ENCODE measurements at regions not wholly inside any gene's neighbourhood (a gene's known extent, or its start where the extent isn't known, plus 50 kb on each side); places are given as distances from the start of the nearest gene placed in this dataset.

DNA sequence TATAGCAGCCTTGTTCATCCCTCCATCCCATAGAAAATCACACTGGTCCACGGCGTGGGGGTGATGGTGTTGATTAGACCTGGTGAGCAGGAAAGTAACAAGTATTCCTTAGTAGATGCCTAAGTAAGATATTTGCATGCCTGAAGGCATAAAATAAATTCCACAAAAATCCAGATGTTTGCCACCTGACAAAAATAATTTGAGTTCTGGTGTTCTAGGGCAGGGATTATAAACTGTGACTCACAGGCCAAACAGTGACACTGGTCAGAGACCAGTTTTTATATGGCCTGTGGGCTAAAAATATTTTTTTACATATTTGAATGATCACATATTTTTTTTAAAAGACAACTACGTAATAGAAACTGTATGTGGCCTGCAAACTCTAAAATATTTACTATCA lies 310.7 kb downstream of the RFC3 start:
- no peak for DNase-seq

DNA sequence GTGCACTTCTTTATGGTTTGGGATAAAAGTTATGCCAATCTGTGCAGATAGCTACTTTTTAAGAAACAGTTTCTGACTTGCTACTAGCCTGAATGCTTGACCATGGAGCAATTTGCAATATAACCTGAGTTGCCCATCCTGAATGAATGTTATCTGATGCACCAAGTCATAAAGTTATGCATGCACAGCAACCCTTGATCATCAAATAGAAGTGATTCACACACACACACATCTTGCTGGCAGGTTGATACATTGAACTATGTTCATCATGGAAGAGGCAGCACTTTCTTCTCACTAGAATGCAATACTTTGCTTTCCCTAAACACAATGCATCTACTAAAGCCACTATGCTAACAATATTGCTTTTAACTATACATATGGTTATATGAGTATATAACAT lies 311.5 kb downstream of the RFC3 start:
- DNase-seq = no peak

DNA sequence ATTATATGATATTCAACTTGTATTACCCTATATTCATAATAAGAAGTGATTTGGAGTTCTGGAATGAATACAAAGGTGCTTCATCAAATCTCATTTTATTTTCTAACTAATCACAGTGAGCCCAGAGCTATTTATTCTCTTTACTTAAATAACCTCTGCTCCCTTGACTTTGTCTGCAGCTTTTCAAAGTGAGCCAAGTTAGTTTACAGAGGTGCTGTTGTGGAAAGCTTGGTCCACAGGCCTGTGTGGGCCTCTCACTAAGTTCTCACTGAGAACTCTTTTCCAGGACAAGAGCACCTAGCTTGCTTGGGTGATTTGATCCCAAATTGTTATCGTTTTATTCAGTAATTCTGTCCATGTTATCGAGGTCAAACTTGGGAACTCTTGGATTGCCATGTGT lies 319.3 kb downstream of the RFC3 start:
- no peak for DNase-seq

DNA sequence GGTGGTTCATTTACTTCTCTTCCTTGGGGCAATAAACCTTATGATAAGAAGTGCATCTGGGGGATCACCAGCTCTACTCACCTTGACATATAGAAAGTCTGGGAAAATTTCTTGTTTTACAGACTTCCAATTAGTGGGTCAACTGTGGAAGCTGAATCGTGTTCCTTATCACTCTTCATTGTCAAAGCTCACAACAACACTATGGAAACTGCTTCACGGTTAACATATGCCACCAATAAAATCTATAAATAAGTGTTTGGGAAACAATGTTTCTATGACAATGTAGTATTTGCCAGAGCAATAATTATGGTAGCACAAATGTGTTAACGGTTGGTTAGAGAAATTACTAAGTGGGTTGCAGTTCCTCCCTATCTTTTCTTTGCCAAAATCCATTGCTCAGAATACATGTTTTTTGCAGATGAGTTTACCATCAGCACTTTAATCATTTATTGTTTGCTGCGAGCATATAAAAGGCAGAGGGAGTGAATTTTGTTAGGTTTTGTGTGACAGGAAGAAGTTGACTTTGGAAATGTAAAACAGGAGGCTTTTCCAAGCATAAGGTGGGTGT lies 321.8 kb downstream of the RFC3 start:
- DNase-seq = no peak

DNA sequence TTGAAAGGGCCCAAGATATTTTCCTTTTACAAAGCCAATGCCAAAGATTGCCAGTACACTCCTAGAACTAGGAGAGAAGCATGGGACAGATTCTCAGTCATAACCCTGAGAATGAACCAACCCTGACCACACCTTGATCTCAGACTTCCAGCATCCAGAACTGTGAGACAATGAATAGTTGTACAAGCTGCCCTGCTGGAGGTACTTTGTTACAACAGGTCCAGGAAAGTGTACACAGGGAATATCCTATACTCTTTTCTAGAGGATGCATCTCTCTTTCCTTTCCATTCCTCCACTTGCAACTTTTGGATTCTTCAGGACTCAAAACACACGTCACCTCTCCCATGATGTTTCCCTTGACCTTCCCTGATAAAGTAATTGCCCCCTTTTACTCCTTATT lies 325.7 kb downstream of the RFC3 start:
- DNase-seq = no peak

DNA sequence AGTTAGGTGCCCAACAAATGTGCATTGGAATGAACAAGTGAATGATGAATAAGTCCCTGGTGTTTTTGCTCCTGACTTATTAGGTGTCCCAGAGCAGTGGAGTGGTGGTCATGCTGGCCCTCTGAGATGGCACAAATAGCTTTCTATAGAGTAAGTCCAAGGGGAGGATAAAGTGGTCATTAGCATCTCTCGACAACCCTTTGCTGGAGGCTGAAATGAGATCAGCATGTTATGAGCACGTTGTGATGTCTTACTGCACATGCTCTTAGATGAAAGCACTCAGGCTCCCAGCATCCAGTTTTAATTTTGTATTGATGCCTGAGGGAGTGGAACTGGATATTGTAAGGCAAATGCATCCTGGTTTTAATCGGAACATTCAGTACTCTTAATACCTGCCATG lies 326.2 kb downstream of the RFC3 start:
- no peak for DNase-seq

DNA sequence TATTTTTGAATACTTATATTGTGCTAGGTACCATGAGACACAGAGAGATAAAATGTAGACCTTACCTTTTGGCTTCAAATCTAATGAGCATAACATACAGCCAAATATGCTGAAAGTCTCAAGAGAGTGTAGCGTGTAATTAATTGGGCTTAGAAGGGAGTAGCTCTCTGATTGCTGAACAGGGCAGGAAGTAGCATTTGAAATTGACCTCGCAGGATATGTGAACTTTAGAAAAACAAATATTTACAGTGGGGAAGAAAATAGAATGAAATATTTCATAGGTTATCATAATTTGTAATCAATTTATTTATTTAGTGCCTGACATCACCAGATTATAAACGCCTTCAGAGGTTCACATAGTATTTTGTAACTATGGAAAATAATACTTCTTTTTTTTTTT lies 327.1 kb downstream of the RFC3 start:
- no peak for DNase-seq

DNA sequence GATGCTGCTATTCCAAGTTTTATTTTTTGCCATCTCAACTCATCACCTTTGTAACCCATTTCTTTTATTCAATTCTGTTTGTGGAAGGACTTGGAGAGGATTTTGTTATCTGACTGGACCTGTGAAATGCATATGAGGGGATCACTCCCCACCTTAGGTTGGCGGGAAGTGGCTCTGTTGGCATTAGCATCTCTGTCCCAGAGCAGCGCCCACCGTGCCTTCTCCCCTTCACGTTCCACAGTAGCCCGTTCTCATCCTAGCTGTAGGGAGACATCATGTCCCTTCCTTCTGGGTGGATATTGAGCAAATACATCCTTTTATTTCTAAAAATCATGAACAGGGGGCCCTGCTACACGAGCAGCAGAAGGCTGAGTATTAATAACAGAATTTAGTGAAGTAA lies 330.4 kb downstream of the RFC3 start:
- no peak for DNase-seq

DNA sequence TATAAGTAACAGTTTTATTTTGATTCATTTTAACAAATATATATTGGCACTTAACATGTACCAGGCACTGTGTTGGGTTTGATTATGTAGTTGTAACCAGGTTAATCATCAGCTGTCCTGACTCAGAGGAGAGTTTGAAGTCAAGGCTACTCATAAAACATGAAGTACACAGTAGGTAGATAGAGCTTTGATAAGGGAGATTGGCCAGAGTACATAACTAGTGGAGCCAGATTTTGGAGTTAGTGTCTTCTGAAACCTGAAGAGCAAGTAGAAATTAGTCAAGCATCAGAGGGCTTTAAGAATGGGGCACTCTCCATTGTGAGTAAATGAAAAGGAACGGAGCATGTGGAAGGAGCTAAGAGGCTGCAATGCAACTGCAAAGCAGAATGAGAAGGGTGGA lies 333.9 kb downstream of the RFC3 start:
- DNase-seq = no peak

DNA sequence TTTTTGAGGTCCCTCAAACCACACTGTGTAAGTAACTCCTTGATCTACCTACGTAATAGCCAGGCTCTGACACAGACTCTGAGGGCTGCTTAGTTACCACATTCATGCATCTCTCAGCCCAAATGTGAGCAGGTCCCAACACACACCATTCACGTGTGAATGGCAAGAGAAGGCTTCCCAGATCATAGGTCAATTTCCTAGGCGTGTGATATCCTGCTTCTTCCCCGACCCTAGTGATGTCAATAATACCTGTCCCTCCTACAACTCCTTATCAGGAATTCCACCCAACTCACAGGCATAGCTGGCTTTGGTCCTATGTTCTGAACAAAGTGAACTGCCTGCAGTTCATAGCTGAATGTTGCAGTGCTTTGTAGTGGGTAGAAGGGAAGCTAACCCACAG lies 334.5 kb downstream of the RFC3 start:
- no peak for DNase-seq

DNA sequence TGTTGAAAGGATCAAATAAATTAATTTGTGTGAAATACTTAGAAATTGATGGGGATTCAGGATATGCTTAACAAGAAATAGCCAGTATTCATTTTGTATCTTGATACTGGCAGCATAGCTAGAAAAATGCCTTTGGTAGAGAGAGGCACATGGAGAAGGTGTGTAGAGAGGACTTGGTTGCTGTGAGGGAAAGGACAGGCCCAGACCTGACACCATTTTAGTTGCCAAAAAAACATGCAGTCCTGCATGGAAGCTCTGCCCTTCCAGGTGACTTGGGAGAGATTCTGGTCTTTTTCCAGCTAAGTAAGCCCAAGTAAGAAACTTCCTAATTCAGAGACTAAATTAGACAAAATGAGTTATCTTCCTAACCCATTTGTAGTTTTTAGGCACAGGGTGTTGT lies 335.0 kb downstream of the RFC3 start:
- no peak for DNase-seq

DNA sequence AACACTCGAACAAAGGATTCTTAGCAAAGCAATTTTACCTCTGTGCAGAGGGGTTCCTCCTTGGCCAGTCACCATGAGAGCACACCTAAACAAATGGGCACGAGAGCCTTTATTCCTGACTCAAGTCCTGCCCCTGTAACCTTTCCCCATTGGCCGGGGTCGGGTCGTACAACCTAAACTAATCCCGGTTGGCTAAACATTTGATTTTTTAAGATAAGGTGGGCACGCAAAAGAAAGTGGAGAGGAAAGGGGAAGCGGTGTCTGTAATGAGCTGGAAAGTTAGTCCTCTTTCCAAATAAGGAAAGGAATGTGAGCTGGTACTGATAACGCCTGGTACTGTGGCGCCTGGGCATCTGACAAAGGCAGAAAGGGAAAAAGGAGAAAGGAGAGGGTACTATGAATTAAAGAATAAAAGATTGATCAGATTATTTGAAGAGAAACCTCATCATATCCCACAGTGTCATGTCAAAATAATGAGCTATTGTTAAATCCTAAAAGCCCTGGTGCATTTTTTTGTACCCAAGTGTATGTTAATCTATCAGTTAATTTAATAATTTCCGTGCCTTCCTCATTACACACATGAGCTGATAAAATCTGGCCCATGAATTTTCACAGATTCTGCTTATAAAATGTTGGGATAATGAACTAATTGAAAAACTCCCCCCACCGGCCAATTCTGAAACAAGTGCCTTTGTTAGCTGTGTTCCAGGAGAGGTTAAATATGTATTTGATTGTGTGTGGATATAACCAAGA lies 335.7 kb downstream of the RFC3 start:
- no peak for DNase-seq

DNA sequence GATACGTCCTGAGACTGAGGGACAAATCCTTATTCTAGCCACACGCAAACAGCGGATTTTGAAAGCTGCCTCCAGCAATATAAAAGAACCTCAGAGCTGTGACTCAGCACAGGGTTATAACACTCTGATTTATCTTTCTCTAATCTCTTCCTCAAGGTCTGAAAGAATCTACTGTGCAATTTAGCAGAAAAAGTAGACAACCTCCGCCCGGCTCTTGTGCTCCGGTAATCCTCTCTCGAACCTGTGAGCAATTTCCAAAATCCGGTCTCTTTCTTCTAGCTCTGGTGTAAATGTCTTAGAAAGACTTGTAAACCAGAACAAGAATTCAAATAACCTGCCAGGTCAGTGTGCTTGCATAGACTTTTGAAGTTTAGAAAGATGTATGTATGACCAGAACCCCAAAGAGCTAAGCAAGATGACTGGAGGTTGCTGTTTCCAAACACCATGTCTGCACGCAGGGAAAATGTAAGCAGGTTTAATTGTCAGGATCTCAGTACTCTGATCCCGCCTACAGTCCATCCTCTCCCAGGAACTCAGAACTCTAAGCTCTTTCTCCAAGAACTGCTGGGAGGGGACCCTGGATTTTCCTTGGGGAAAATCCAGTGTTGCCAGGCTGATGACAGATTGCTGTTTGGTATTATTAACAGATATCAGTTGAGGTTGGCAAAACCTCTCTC lies 338.1 kb downstream of the RFC3 start:
- DNase-seq = no peak

DNA sequence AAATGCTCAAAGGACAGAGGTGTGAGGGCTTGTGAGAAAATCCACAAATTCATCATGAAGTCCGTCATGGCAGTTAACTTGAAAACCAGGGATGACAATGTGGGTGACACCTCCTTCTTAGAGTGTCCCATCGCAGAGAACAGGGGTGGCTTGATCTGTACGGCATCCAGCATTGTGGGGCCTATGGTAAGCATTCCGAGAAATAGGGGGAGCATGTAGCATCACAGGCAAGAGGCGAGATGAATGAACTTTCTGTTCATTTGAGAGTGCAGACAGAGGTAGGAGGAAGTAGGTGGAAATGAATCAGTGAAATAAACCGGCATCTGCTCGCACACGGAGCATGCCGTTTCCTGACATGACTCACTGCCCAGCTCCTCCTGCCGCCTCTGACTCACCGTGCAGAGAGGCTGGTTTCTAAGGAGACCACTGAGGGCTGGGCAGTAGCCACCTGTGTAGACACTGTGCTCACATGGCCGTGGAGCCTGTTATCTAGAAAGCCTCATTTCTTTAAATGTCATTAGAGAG lies 339.0 kb downstream of the RFC3 start:
- peak; percentile 40 for DNase-seq

DNA sequence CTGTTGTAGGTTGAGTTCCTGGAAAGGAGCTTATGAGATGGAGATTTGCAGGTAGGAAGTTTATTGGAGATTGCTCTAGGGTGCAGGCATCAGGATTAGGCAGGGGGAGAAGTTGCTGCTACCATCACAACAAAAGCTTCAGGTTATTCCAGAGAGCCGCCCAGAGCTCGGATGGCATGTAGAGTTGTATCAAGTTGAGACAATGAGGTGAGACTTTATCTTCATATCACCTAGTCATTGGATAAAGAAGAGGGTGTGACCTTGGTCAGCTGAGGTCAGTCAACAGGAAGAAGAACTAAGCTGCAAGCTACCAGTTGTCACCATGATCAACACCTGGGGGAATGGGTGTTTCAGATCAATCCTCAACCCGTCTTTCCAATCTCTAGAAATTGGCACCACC lies 342.0 kb downstream of the RFC3 start:
- no peak for DNase-seq

DNA sequence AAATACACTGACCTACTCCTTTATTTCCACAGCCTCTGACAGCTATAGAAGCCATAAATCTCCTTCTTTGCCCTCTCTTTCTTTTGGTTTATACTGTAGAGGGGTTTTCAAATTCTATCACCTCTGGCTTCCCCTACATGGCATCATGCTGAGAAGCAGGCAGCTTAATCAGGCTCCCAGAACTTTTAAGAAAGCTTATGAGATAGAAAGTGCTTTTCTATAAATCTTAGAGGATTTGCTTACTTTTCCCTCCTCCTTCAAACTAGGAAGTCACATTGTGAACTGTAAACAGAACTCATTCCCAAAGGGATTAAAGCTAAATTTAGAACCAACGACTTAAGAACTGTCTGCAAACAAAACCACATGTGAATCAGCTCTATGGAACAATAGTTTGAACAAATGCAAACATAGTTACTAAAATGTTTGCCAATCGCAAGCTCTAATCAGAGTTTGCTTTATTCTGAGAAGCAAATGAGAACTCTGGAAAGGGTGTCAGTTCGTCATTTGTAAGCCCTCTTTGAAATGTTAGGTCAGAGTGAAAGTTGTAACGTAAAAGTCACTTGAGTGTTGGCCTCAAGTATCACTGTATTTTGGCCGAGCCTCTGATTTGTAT lies 344.1 kb downstream of the RFC3 start:
- DNase-seq = no peak

DNA sequence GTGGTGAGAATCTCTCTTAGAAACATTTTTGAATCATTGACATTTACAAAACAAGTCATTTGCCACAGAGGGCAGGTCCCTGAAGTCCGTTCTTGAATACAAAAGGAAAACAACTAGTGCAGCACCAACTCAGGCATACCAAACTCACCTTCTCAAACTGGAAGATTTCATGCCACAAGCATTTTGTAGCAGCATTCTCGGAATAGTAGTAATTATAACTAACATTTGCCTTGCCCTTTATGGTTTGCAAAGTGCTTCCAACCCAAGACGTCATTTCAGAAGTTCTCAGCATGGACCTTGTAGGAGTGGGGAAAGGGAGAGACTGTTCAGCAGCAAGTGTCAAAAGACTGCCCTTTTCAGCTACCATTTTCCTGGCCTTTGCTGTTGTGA lies 344.6 kb downstream of the RFC3 start:
- no peak for DNase-seq

DNA sequence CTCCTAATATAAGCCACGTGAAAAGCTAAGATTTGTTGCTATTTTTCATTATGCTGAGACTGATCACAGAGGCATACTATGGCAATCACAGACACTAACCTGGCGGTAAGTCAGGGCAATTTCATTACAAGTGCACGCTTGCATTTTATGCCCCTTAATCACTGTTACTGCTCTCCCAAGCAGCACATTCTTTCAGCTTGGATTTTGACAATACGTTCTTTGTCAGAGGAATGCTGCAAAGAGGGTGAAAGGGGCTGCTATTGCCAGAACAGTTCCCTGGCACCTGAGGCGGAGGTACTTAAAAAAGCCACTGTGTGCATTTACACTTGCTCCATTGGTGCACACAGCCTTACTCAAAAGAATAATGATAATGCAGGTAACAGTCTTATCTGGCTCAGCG lies 346.6 kb downstream of the RFC3 start:
- no peak for DNase-seq

DNA sequence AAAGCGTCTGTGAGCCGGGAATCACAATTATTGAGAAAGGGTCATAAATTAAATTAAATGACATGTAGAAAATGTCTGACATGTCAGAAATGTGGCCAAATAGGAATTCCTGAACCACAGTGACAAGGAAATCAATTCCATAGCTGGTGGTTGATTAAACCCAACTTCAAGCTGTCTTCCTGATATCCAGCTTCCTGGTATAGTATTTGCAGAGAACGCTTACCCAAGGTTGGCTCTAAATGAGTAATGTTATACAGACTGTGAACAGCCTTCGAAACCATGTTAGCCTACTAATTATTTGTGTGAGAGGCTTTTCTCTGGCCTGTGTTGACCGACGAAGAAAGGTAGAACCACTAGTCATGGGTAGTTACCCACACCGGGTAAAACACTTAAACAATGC lies 347.2 kb downstream of the RFC3 start:
- no peak for DNase-seq

DNA sequence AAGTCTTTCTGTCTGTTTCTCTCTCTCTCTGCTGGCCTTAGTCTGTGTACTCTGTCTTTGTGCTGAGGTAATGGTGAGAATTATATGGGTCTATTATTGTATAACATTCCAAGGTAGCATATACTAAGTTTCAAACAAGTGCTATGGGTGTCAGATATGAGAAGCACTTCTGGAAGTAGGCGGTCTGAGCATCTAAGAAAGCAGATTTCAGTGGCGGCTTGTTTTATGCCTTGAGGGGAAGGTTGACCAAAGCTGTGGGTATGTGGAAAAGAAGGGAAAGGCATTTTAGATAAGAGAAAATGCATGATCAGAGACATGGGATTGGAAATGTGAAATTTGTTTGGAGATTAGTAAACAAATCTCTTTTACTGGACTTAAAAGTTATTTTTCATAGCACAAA lies 348.5 kb downstream of the RFC3 start:
- DNase-seq = no peak

DNA sequence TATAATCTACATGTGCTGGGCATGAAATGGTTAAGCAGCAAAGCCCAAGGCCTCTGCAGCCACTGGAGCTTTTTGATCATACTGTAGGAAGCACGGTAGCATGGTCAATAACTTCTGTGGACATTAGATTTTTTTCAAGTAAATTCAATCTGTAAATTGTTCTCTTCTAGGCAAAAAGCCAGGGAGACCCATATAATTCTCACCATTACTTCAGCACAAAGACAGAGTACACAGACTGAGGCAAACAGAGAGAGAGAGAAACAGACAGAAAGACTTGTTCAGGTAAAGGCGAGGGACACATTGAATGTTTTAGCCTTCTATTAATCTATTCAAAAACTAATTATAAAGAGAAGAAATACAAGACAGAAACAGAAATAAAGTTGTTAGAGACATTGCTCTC lies 349.4 kb downstream of the RFC3 start:
- no peak for DNase-seq

DNA sequence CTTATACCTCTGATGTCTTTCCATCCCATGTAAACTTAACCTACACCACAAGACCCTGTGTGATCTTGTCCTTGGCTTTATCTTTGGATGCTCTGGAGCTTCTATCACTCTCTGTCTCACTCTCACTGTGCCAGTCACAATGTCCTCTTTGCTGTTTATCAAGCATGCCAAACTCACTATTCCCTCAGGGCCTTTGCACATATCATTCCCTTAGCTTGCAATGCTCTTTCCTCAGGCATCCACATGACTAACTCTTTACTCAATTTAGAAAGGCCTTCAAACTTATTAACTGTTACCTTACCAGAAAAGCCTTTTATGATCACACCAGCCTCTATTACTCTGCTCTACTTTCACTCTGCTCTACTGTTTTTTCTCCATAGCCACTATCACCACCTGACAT lies 354.1 kb downstream of the RFC3 start:
- DNase-seq = no peak

DNA sequence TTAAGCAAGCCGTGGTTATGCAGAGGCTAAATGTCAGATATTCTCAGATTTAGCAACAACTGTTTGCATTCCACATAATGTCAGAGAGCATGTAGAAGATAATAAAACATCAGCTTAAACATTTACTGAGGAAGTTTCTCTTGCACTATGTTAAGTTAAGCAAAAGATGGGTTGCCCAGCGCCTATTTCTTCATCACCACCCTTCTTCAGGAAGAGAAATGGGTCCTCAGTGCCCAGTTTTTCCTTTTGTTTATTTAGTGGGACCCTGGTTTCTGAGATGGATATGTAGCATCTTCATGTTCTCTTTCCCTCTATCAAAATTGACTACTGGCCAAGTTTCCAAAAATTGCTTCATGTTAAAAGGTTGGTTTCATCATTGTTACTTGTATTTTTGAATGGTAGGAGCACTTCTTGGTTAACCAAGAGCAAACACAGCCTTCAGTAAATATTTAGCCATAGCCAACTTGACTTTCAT lies 356.8 kb downstream of the RFC3 start:
- DNase-seq = no peak

DNA sequence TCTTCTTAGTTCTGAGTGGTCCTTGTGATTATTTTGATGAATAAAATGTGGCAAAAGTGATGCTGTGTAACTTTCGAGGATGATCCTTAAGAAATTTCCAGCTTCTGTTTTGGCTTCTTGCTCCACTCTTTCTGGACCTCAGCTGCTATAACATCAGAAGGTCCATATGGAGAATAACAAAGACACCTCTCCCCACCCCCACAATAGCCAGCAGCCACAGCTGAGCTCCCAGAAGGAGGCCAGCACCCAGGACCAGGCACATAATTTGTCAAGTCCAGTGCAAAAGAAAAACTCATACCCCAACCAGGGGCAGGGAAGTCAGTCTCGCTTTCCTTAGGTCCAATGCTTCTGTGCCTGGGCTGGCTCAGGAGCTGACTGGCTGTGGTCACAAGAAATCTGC lies 357.6 kb downstream of the RFC3 start:
- no peak for DNase-seq
